H9 (cell line): ENCODE measurements at regions not wholly inside any gene's neighbourhood (a gene's known extent, or its start where the extent isn't known, plus 50 kb on each side); places are given as distances from the start of the nearest gene placed in this dataset.
"Not testable (repeated sequence)": the region's sequence is repeated elsewhere in the genome, so short reads cannot be mapped to it uniquely, and the experiment has no call there.

Experiments used
- DNase-seq: peaks from one replicate; pipeline ENCODE4 v3.0.0-alpha.2; 2017
- H2AFZ ChIP-seq: one replicate; pipeline ENCODE4 v1.6.1; 2013; ENCODE audit warnings: mild to moderate bottlenecking, low read length, control low read depth, moderate library complexity
- H2AK5ac ChIP-seq: 2 replicates; pipeline ENCODE4 v1.6.1; 2013; ENCODE audit warnings: low read length, control low read depth, mixed read lengths; ENCODE audit not compliant: insufficient read length
- H2BK120ac ChIP-seq: one replicate; pipeline ENCODE4 v1.6.1; 2013; ENCODE audit warnings: low read depth, mild to moderate bottlenecking, low read length, control low read depth, inconsistent platforms; ENCODE audit not compliant: poor library complexity, severe bottlenecking
- H2BK12ac ChIP-seq: 2 replicates; pipeline ENCODE4 v1.6.1; 2013; ENCODE audit warnings: low read length, control low read depth, mixed read lengths, low read depth; ENCODE audit not compliant: insufficient read length
- H2BK15ac ChIP-seq: 2 replicates; pipeline ENCODE4 v1.6.1; 2013; ENCODE audit warnings: low read depth, low read length, control low read depth
- H2BK20ac ChIP-seq: one replicate; pipeline ENCODE4 v1.6.1; 2013; ENCODE audit warnings: low read depth, mild to moderate bottlenecking, low read length, control low read depth, inconsistent platforms; ENCODE audit not compliant: poor library complexity, severe bottlenecking
- H2BK5ac ChIP-seq: 2 replicates; pipeline ENCODE4 v1.6.1; 2013; ENCODE audit warnings: low read length, control low read depth, mixed read lengths; ENCODE audit not compliant: insufficient read length
- H3K14ac ChIP-seq: 2 replicates; pipeline ENCODE4 v1.6.1; 2013; ENCODE audit warnings: low read length, control low read depth; ENCODE audit not compliant: insufficient read depth
- H3K18ac ChIP-seq: 2 replicates; pipeline ENCODE4 v1.6.1; 2013; ENCODE audit warnings: low read depth, mild to moderate bottlenecking, mixed read lengths, low read length, control low read depth; ENCODE audit not compliant: insufficient read length
- H3K23ac ChIP-seq: 2 replicates; pipeline ENCODE4 v1.6.1; 2013; ENCODE audit warnings: low read length, control low read depth, mixed read lengths, low read depth; ENCODE audit not compliant: insufficient read length
- H3K23me2 ChIP-seq: 2 replicates; pipeline ENCODE4 v1.6.1; 2013; ENCODE audit warnings: low read depth, mild to moderate bottlenecking, mixed read lengths, low read length, control low read depth; ENCODE audit not compliant: insufficient read length, poor library complexity, severe bottlenecking
- H3K27ac ChIP-seq: 2 replicates; pipeline ENCODE4 v1.5.1; 2013; ENCODE audit warnings: low read length, control low read depth, mixed read lengths, low read depth; ENCODE audit not compliant: insufficient read length
- H3K27me3 ChIP-seq: 2 replicates; pipeline ENCODE4 v1.6.1; 2013; ENCODE audit warnings: low read length, control low read depth, inconsistent platforms; ENCODE audit not compliant: insufficient read depth
- H3K4ac ChIP-seq: 2 replicates; pipeline ENCODE4 v1.6.1; 2013; ENCODE audit warnings: low read depth, mild to moderate bottlenecking, control low read depth, inconsistent platforms, low read length, moderate library complexity
- H3K4me1 ChIP-seq: 2 replicates; pipeline ENCODE4 v1.6.1; 2013; ENCODE audit warnings: low read length, control low read depth, inconsistent platforms; ENCODE audit not compliant: insufficient read depth
- H3K4me2 ChIP-seq: 2 replicates; pipeline ENCODE4 v1.6.1; 2013; ENCODE audit warnings: low read length, control low read depth, mixed read lengths; ENCODE audit not compliant: insufficient read length, insufficient read depth
- H3K56ac ChIP-seq: 2 replicates; pipeline ENCODE4 v1.6.1; 2013; ENCODE audit warnings: low read depth, mild to moderate bottlenecking, mixed read lengths, low read length, control low read depth; ENCODE audit not compliant: insufficient read length
- H3K79me1 ChIP-seq: 2 replicates; pipeline ENCODE4 v1.6.1; 2013; ENCODE audit warnings: low read depth, mild to moderate bottlenecking, moderate library complexity, low read length, control low read depth, inconsistent platforms; ENCODE audit not compliant: insufficient read depth, poor library complexity, severe bottlenecking
- H3K79me2 ChIP-seq: 2 replicates; pipeline ENCODE4 v1.6.1; 2013; ENCODE audit warnings: low read length, control low read depth, inconsistent platforms; ENCODE audit not compliant: insufficient read depth
- H3K9ac ChIP-seq: 2 replicates; pipeline ENCODE4 v1.6.1; 2013; ENCODE audit warnings: low read length, control low read depth, mixed read lengths; ENCODE audit not compliant: insufficient read length; ENCODE audit errors: extremely low read depth
- H3K9me3 ChIP-seq: one replicate; pipeline ENCODE4 v1.6.1; 2013; ENCODE audit warnings: low read depth, low read length, inconsistent platforms; ENCODE audit not compliant: control insufficient read depth
- H3T11ph ChIP-seq: one replicate; pipeline ENCODE4 v1.6.1; 2013; ENCODE audit warnings: mild to moderate bottlenecking, low read length, control low read depth, inconsistent platforms
- H4K20me1 ChIP-seq: one replicate; pipeline ENCODE4 v1.6.1; 2013; ENCODE audit not compliant: control insufficient read depth, insufficient read length, insufficient read depth
- H4K5ac ChIP-seq: 2 replicates; pipeline ENCODE4 v1.6.1; 2013; ENCODE audit warnings: low read depth, mild to moderate bottlenecking, mixed read lengths, low read length, control low read depth; ENCODE audit not compliant: insufficient read length
- H4K8ac ChIP-seq: replicated peaks from 2 replicates; pipeline ENCODE4 v1.6.1; 2013; ENCODE audit warnings: low read length, control low read depth, mixed read lengths, low read depth; ENCODE audit not compliant: insufficient read length
- H4K91ac ChIP-seq: 2 replicates; pipeline ENCODE4 v1.6.1; 2013; ENCODE audit warnings: low read depth, mild to moderate bottlenecking, moderate library complexity, mixed read lengths, low read length, control low read depth; ENCODE audit not compliant: insufficient read length
- H3K27ac Mint-ChIP-seq, 3 experiments: 2 replicates in 2 of 3; 3 replicates in 1 of 3; pipeline ENCODE4 v1.8.0; 2020 to 2021; ENCODE audit warnings: mixed read lengths in 3 of 3, mild to moderate bottlenecking in 1 of 3, moderate library complexity in 1 of 3
- H3K27me3 Mint-ChIP-seq: 2 replicates; pipeline ENCODE4 v1.8.0; 2021; ENCODE audit warnings: low read depth, mild to moderate bottlenecking, moderate library complexity, mixed read lengths
- H3K36me3 Mint-ChIP-seq, 3 experiments: 2 replicates in 2 of 3; 3 replicates in 1 of 3; pipeline ENCODE4 v1.8.0; 2020 to 2021; ENCODE audit warnings: low read depth in 3 of 3, mixed read lengths in 3 of 3; ENCODE audit not compliant: insufficient read depth in 1 of 3
- H3K4me1 Mint-ChIP-seq, 2 experiments: 2 replicates each; pipeline ENCODE4 v1.8.0; 2020; ENCODE audit warnings: mixed read lengths in 2 of 2
- H3K4me3 Mint-ChIP-seq, 2 experiments: 2 replicates in 1 of 2; 3 replicates in 1 of 2; pipeline ENCODE4 v1.8.0; 2020 to 2021; ENCODE audit warnings: mild to moderate bottlenecking in 2 of 2, mixed read lengths in 2 of 2, moderate library complexity in 1 of 2
- H3K9me3 Mint-ChIP-seq, 2 experiments: 2 replicates in 1 of 2; 3 replicates in 1 of 2; pipeline ENCODE4 v1.8.0; 2020; ENCODE audit warnings: mild to moderate bottlenecking in 2 of 2, mixed read lengths in 2 of 2, moderate library complexity in 1 of 2
- WGBS: extraction: QIAGEN DNeasy Blood & Tissue Kit; methylation state at CpG from one replicate; pipeline ENCODE4 v1.1.7; 2013; ENCODE audit warnings: missing lambda C conversion rate, low lambda C conversion rate, mixed read lengths; ENCODE audit not compliant: insufficient read length; ENCODE audit errors: extremely low coverage; 5-methylcytosine and 5-hydroxymethylcytosine counted together

DNA sequence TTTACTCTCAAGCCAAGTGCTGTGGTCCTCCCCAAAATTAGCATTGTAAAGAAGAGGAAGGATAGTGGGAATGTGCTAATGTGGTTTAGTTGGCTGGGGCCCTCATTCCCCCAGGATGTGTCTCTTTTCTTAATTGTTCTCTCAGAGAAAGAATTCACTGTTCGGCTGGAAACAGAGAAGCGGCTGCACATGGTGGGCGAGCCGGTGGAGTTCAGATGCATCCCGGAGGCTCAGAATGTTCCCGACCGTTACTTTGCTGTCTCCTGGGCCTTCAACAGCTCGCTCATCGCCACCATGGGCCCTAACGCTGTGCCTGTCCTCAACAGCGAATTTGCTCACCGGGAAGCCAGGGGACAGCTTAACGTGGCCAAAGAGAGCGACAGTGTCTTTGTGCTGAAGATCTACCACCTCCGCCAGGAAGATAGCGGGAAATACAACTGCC is 3053.2 kb downstream of the RPIA start:
- not testable (repeated sequence) for H3K18ac ChIP-seq, H3K27me3 Mint-ChIP-seq, H3K56ac ChIP-seq, H4K20me1 ChIP-seq, H3T11ph ChIP-seq, H4K91ac ChIP-seq, H4K5ac ChIP-seq, H3K14ac ChIP-seq, H3K79me2 ChIP-seq, H4K8ac ChIP-seq, H2BK5ac ChIP-seq, H2AFZ ChIP-seq, H3K79me1 ChIP-seq, H3K23me2 ChIP-seq, H3K27me3 ChIP-seq, H3K4ac ChIP-seq, DNase-seq, H2BK20ac ChIP-seq, H2BK12ac ChIP-seq, H2AK5ac ChIP-seq, H3K27ac ChIP-seq, H2BK120ac ChIP-seq, H3K23ac ChIP-seq, H3K9me3 ChIP-seq, H2BK15ac ChIP-seq, H3K4me1 ChIP-seq
- H3K27ac Mint-ChIP-seq: peak overlapping the region in 1 of 3 experiments; percentile 85; a peak in 1 of 7 replicates
- peak overlapping the region; percentile 64 for H3K4me2 ChIP-seq
- peak overlapping the region; percentile 69 to 78 for H3K4me3 Mint-ChIP-seq
- WGBS: no CpG with 5 or more reads among the region's 16 CpGs
- H3K4me1 Mint-ChIP-seq: peaks cover 8 to 14% of the 10 kb centered on the region in 2 experiments
- H3K9me3 Mint-ChIP-seq: peaks cover 43 to 61% of the 10 kb centered on the region in 2 experiments
- H3K9ac ChIP-seq: peak overlapping the region; percentile 44
- peaks cover 12 to 19% (median 16%) of the 10 kb centered on the region in 3 experiments for H3K36me3 Mint-ChIP-seq
